GM19328 (cell line): ENCODE measurements at regions not wholly inside any gene's neighbourhood (a gene's known extent, or its start where the extent isn't known, plus 50 kb on each side); places are given as distances from the start of the nearest gene placed in this dataset.

Experiments
- ATAC-seq: cut with Tn5 transposase; IDR thresholded peaks from one replicate; pipeline ENCODE4 v1.9.1; 2021; ENCODE audit warnings: mild to moderate bottlenecking, moderate library complexity; ENCODE audit not compliant: unreplicated experiment

GRCh38 chr11:115721296-115721995 lies 217.2 kb upstream of the CADM1 start:
- no peak for ATAC-seq

- ATAC-seq: no peak
These were observed 216.5 kb upstream of the CADM1 start for GRCh38 chr11:115720602-115721245.

GRCh38 chr11:115718945-115719344 lies 214.7 kb upstream of the CADM1 start:
- ATAC-seq: no peak

GRCh38 chr11:115718106-115718505 lies 213.9 kb upstream of the CADM1 start:
- ATAC-seq: no peak

- ATAC-seq: no peak
These were observed 212.7 kb upstream of the CADM1 start for GRCh38 chr11:115716601-115717529.

GRCh38 chr11:115716080-115716479 lies 211.9 kb upstream of the CADM1 start:
- ATAC-seq: no peak

GRCh38 chr11:115715251-115715770 lies 211.1 kb upstream of the CADM1 start:
- no peak for ATAC-seq

- no peak for ATAC-seq
These were observed 208.1 kb upstream of the CADM1 start for GRCh38 chr11:115712296-115712695.

- ATAC-seq: no peak
These were observed 206.8 kb upstream of the CADM1 start for GRCh38 chr11:115710980-115711379.

- ATAC-seq: no peak
These were observed 206.2 kb upstream of the CADM1 start for GRCh38 chr11:115710426-115710825.

GRCh38 chr11:115709297-115709696 lies 205.1 kb upstream of the CADM1 start:
- ATAC-seq: no peak

GRCh38 chr11:115707180-115707905 lies 203.1 kb upstream of the CADM1 start:
- no peak for ATAC-seq

- ATAC-seq: no peak
These were observed 202.5 kb upstream of the CADM1 start for GRCh38 chr11:115706626-115707135.

- no peak for ATAC-seq
These were observed 201.0 kb upstream of the CADM1 start for GRCh38 chr11:115705200-115705599.

GRCh38 chr11:115700981-115701875 lies 197.0 kb upstream of the CADM1 start:
- no peak for ATAC-seq

- no peak for ATAC-seq
These were observed 196.3 kb upstream of the CADM1 start for GRCh38 chr11:115700496-115700895.

- ATAC-seq: no peak
These were observed 195.5 kb upstream of the CADM1 start for GRCh38 chr11:115699733-115700132.

GRCh38 chr11:115699326-115699725 lies 195.1 kb upstream of the CADM1 start:
- no peak for ATAC-seq

GRCh38 chr11:115698243-115698642 lies 194.0 kb upstream of the CADM1 start:
- ATAC-seq: no peak
